ENCODE measurements at regions not wholly inside any gene's neighbourhood (a gene's known extent, or its start where the extent isn't known, plus 50 kb on each side); places are given as distances from the start of the nearest gene placed in this dataset.

DNA sequence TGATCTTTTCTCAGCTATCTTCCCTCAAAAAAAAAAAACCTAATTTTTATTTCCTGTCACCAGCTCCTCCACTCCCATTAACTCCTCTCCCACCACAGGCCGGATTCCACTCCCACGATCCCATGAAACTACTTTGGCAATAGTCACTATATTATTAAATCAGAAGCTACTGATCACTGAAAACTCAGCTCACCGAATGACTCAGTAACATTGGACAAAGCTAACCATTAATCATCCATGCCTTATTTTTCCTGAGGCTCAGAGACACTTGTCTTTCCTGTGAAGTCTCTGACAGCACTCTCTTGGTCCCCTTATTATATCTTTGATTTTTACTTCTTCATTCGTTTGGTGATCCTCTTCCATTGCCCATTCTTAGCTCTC lies 260.2 kb downstream of the CGGBP1 start:
- WGBS (ENCODE audit: extremely low coverage, insufficient read length, low lambda C conversion rate): no CpG with 5 or more reads among the region's 4 CpGs
- Histone ChIP-seq H3T11ph (ENCODE audit: low read length) (no peak overlapping the region), H3K14ac (ENCODE audit: insufficient read depth, low read length) (no peak overlapping the region), H3K27me3 (ENCODE audit: insufficient read depth, low read length) (no peaks in the 10 kb centered on the region; the same call in 1 of the 2 replicates), H3K56ac (ENCODE audit: insufficient read length, low read depth, low read length) (no peak overlapping the region), H2AK5ac (ENCODE audit: insufficient read length, low read length) (no peak overlapping the region), H3K23ac (ENCODE audit: insufficient read length, low read depth, low read length) (no peak overlapping the region), H4K8ac (replicated peaks; ENCODE audit: insufficient read length, low read depth, low read length) (no peak overlapping the region), H3K79me1 (ENCODE audit: insufficient read depth, low read depth, low read length, poor library complexity, severe bottlenecking) (no peaks in the 10 kb centered on the region), H2AFZ (ENCODE audit: low read length) (no peak overlapping the region), H3K4me2 (ENCODE audit: insufficient read depth, insufficient read length, low read length) (no peak overlapping the region), H3K27ac (ENCODE audit: insufficient read length, low read depth, low read length) (no peak overlapping the region), H2BK20ac (ENCODE audit: low read depth, low read length, poor library complexity, severe bottlenecking) (no peak overlapping the region), H4K91ac (ENCODE audit: insufficient read length, low read depth, low read length) (no peak overlapping the region), H3K4ac (ENCODE audit: low read depth, low read length) (no peak overlapping the region), H3K4me1 (ENCODE audit: insufficient read depth, low read length) (no peaks in the 10 kb centered on the region; the same call in 1 of the 2 replicates), H2BK12ac (ENCODE audit: insufficient read length, low read depth, low read length) (no peak overlapping the region), H4K5ac (ENCODE audit: insufficient read length, low read depth, low read length) (no peak overlapping the region), H3K79me2 (ENCODE audit: insufficient read depth, low read length) (no peaks in the 10 kb centered on the region), H3K9ac (ENCODE audit: extremely low read depth, insufficient read length, low read length) (no peak overlapping the region), H3K23me2 (ENCODE audit: insufficient read length, low read depth, low read length, poor library complexity, severe bottlenecking) (no peaks in the 10 kb centered on the region), H3K18ac (ENCODE audit: insufficient read length, low read depth, low read length) (no peak overlapping the region), H2BK120ac (ENCODE audit: low read depth, low read length, poor library complexity, severe bottlenecking) (no peak overlapping the region), H2BK5ac (ENCODE audit: insufficient read length, low read length) (no peak overlapping the region), H4K20me1 (ENCODE audit: control insufficient read depth, insufficient read depth, insufficient read length) (no peaks in the 10 kb centered on the region), H3K9me3 (ENCODE audit: control insufficient read depth, low read depth, low read length) (no peaks in the 10 kb centered on the region), H2BK15ac (ENCODE audit: low read depth, low read length) (no peak overlapping the region)
- DNase-seq: no peak
- TF ChIP-seq, protein P1, sequence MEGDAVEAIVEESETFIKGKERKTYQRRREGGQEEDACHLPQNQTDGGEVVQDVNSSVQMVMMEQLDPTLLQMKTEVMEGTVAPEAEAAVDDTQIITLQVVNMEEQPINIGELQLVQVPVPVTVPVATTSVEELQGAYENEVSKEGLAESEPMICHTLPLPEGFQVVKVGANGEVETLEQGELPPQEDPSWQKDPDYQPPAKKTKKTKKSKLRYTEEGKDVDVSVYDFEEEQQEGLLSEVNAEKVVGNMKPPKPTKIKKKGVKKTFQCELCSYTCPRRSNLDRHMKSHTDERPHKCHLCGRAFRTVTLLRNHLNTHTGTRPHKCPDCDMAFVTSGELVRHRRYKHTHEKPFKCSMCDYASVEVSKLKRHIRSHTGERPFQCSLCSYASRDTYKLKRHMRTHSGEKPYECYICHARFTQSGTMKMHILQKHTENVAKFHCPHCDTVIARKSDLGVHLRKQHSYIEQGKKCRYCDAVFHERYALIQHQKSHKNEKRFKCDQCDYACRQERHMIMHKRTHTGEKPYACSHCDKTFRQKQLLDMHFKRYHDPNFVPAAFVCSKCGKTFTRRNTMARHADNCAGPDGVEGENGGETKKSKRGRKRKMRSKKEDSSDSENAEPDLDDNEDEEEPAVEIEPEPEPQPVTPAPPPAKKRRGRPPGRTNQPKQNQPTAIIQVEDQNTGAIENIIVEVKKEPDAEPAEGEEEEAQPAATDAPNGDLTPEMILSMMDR (conservative IDR thresholded peaks at IDR 0.05): no peak
- Mint-ChIP-seq H3K4me1 (peaks cover 16% of the 10 kb centered on the region in 2 experiments), H3K27me3 (ENCODE audit: low read depth) (peaks cover 23% of the 10 kb centered on the region), H3K4me3 (no peak overlapping the region), H3K27ac (no peak overlapping the region), H3K36me3 (ENCODE audit: insufficient read depth in 1 of 3, low read depth in 3 of 3) (no peaks in the 10 kb centered on the region), H3K9me3 (no peaks in the 10 kb centered on the region)

Data from H9 (cell line).